GM20000 (cell line): ENCODE measurements at regions not wholly inside any gene's neighbourhood (a gene's known extent, or its start where the extent isn't known, plus 50 kb on each side); places are given as distances from the start of the nearest gene placed in this dataset.

Experiments used
- DNase-seq: peaks from one replicate; pipeline ENCODE4 v3.0.0; 2012; ENCODE audit warnings: low spot score
- TF ChIP-seq, protein P1 (sequence below): IDR thresholded peaks from 2 replicates; pipeline ENCODE4 v1.5.1; 2012; ENCODE audit warnings: mild to moderate bottlenecking, control low read depth; ENCODE audit errors: extremely low read depth, missing control alignments

DNA sequence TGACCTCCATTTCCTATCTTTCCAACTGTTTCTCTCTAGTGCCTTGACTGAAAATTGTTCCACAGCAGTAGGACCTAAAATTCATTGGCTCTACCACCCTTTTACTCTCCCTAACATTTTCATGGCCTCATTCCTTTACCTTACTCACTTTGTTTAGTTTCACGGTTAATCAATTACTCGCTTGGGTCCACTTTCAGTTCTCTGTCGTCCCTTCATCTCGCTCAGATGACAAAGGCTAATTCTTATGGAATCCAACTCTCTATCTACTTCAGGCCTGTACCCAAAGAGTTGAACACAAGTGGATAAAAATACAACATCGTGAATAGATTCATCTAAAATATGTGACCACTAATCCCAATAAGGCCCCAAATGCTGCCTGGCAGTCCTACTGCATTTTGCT lies 85.9 kb upstream of the ADO start:
- TF ChIP-seq, protein P1, sequence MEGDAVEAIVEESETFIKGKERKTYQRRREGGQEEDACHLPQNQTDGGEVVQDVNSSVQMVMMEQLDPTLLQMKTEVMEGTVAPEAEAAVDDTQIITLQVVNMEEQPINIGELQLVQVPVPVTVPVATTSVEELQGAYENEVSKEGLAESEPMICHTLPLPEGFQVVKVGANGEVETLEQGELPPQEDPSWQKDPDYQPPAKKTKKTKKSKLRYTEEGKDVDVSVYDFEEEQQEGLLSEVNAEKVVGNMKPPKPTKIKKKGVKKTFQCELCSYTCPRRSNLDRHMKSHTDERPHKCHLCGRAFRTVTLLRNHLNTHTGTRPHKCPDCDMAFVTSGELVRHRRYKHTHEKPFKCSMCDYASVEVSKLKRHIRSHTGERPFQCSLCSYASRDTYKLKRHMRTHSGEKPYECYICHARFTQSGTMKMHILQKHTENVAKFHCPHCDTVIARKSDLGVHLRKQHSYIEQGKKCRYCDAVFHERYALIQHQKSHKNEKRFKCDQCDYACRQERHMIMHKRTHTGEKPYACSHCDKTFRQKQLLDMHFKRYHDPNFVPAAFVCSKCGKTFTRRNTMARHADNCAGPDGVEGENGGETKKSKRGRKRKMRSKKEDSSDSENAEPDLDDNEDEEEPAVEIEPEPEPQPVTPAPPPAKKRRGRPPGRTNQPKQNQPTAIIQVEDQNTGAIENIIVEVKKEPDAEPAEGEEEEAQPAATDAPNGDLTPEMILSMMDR = no peak
- DNase-seq = no peak

DNA sequence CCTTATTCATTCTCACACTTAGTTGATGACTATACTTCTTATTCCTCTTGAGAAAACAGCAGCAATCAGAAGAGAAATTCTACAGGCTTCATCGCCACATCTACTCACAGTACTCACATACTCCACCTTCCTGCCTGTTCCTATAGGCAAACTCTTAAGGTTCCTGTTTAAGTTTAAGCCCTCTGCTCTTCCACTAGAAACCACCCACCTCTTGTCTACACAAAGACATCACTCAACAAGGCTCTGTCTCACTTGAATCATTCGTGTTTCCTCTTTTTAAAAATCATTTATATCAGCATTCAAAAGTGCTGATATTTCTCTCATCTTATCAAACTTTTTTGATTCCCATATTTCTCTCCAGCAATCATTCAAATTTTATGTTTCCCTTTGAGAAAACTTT lies 85.5 kb upstream of the ADO start:
- no peak for DNase-seq
- TF ChIP-seq, protein P1 = no peak

DNA sequence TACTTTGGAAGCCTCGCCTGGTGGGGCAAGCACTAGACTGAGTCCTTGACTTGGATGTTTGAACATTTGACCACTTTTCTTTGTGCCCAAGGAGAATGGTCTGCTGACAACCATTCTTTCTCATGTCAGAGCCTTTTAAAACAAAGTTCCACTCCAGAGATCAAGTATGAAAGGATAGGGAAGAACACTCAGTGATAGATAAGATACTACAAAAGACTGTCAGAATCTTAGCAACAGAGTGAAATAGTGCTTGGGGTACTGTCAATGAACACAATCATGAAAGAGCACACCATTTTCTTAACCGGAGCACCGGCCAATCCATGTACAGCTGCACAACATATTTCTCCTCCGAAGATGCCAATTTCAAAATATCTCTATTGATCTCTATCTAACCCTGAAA lies 82.8 kb upstream of the ADO start:
- no peak for DNase-seq
- TF ChIP-seq, protein P1 = no peak

DNA sequence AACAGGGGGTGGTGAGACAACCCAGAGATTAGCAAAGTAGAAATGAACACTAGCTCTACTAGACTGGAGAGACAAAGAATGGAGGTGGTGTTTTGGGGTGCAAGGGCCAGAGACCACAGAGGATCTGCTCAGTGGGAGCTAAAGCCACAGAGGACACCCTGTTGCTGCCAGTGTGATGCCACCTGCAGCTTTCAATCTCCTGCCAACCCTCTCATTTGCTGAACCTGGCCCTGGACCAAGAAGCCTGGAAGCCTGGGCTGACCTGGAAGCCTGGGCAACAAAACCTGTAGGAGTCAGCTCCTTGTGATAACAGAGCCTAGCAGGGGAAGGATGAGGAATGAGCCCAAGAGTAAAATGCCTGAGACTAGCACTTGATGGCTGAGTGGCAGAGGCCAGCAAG lies 81.1 kb upstream of the ADO start:
- TF ChIP-seq, protein P1 = no peak

DNA sequence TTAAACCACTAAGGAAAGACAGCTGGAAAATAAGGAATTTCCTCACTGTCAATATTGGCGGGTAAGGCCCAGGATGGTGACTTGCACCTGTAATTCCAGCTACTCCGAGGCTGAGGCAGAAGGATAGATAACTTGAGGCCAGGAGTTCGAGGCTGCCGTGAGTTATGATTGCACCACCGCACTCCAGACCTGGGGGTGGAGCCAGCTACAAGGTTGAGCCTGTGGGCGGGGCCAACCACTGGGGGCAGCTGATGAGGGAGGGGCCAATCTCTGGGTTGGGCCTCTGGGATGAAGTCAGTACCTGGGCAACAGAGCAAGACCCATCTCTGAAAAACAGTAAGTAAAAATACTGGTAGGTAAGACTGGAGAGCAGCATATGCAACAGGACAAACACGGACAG lies 80.1 kb upstream of the ADO start:
- no peak for DNase-seq
- TF ChIP-seq, protein P1 = no peak

More for the DNA sequence above, 81.1 kb upstream of the ADO start:
- no peak for DNase-seq

DNA sequence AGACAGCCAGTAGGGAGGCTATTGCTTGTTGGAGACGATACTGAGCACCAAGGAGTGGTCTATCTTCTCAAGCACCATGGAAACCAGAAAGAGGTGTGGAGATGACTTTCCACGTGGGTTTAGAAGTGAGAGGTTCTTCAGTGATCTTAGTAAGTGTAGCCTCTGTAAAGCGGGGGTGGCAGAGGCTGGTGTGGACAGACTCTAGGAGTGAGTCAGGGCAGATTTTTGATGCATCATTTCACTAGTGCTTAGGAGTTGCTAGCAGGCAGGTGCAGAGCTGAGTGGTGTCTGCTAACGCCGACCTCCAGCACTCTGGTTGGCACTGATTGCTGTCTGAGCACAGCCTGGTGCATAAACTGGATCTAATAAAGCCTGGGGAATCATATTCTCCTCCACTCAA lies 78.4 kb upstream of the ADO start:
- DNase-seq = peak; percentile 58
- TF ChIP-seq, protein P1 = no peak

DNA sequence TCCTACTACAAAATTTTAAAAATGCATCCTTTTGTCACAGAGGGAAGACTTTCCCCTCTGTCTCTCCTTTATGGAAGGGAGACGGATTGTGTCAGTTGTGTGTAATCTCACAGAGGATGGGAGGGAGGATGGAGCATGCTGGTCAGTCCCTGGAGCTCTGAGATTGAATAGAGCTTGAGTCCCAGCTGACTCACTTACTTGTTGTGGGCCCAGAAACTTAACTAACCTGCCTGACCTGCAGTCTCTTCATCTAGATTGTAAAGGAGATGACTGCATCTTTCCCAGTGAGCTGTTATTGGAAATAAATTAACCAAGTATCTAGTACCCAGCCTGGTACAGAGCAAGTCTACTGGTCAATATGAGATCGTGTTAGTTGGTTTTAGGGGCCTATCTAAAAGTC lies 77.9 kb upstream of the ADO start:
- TF ChIP-seq, protein P1 = no peak
- no peak for DNase-seq
